Panc1 (cell line): ENCODE measurements at regions not wholly inside any gene's neighbourhood (a gene's known extent, or its start where the extent isn't known, plus 50 kb on each side); places are given as distances from the start of the nearest gene placed in this dataset.

Experiments used
- ATAC-seq: fragments of 200-7000 bp; cut with Tn5 transposase; 2 replicates; pipeline ENCODE4 v1.9.1; 2020; ENCODE audit warnings: mild to moderate bottlenecking, moderate library complexity
- BruUV-seq: library from RNA; stranded (reverse); fragments of 400-500 nt; replicated peaks from 2 replicates; lab custom pipeline; 2021; lab: Mats Ljungman, UMichigan
- CTCF ChIA-PET: fragments of 300-600 bp; sonication (Branson Sonifier 250); formaldehyde crosslinking; loops from one replicate; lab custom pipeline; 2022; ENCODE audit warnings: antibody characterized with exemption; lab: Charles Lee
- POLR2A ChIA-PET: fragments of 300-600 bp; sonication (Branson Sonifier 250); formaldehyde crosslinking; loops from one replicate; lab custom pipeline; 2022; ENCODE audit warnings: antibody characterized with exemption; lab: Charles Lee
- DNase-seq: peaks from one replicate; pipeline ENCODE4 v3.0.0-alpha.2; 2010; ENCODE audit warnings: low read depth, low spot score
- H3K27ac ChIP-seq: 2 replicates; pipeline ENCODE4 v1.5.1; 2011; ENCODE audit warnings: mild to moderate bottlenecking, low read length, inconsistent platforms
- H3K27me3 ChIP-seq: fragments of 200-500 bp; sonication (Bioruptor generic); 2 replicates; pipeline ENCODE4 v1.6.0; 2014; ENCODE audit warnings: low read length, inconsistent platforms; ENCODE audit not compliant: control insufficient read depth, insufficient read depth
- H3K36me3 ChIP-seq: fragments of 200-500 bp; sonication (Bioruptor generic); 2 replicates; pipeline ENCODE4 v1.5.1; 2014; ENCODE audit warnings: inconsistent platforms, mild to moderate bottlenecking, low read length, moderate library complexity; ENCODE audit not compliant: control insufficient read depth, insufficient read depth
- H3K4me1 ChIP-seq: 2 replicates; pipeline ENCODE4 v1.5.1; 2011; ENCODE audit warnings: inconsistent platforms, mild to moderate bottlenecking, low read length, moderate library complexity; ENCODE audit not compliant: control insufficient read depth, insufficient read depth
- H3K4me3 ChIP-seq, 2 experiments: 2 replicates each; pipeline ENCODE4 v1.5.1; 2011 to 2012; ENCODE audit warnings: low read depth in 2 of 2, low read length in 2 of 2, mild to moderate bottlenecking in 2 of 2, inconsistent platforms in 1 of 2, moderate library complexity in 1 of 2
- H3K9me3 ChIP-seq: fragments of 200-500 bp; sonication (Bioruptor generic); 2 replicates; pipeline ENCODE4 v1.5.1; 2014; ENCODE audit warnings: low read depth, mild to moderate bottlenecking, inconsistent platforms, low read length, moderate library complexity; ENCODE audit not compliant: control insufficient read depth, insufficient read depth
- CTCF ChIP-seq: fragments of 450-650 bp; IDR thresholded peaks from 2 replicates; pipeline ENCODE4 v1.5.1; 2017; ENCODE audit warnings: mild to moderate bottlenecking
- POLR2AphosphoS5 ChIP-seq: IDR thresholded peaks from 2 replicates; pipeline ENCODE4 v1.6.1; 2012; ENCODE audit warnings: mild to moderate bottlenecking, low read depth, low read length, moderate library complexity
- REST ChIP-seq, 2 experiments: IDR thresholded peaks; 2 replicates each; pipeline ENCODE4 v1.6.1; 2011 to 2012; ENCODE audit warnings: low read depth in 2 of 2, control low read depth in 1 of 2, low read length in 1 of 2, mild to moderate bottlenecking in 1 of 2, moderate library complexity in 1 of 2; ENCODE audit not compliant: insufficient read depth in 1 of 2
- SIN3A ChIP-seq: IDR thresholded peaks from 2 replicates; pipeline ENCODE4 v1.6.1; 2012; ENCODE audit warnings: low read depth, mild to moderate bottlenecking, low read length, moderate library complexity, borderline replicate concordance; ENCODE audit not compliant: insufficient read depth
- TCF7L2 ChIP-seq: IDR thresholded peaks from 2 replicates; pipeline ENCODE4 v1.6.1; 2011; ENCODE audit warnings: mild to moderate bottlenecking, low read depth, low read length, inconsistent platforms
- in situ Hi-C: cut with HindIII; loops from 2 replicates; pipeline ENCODE4 v1.10.0; 2016; ENCODE audit warnings: low sequenced_read_pairs, low pct_unique_long_range_greater_than_20kb
- intact Hi-C: fragments of 100-400 bp; cut with micrococcal nuclease; formaldehyde crosslinking; loops from one replicate; pipeline ENCODE4 v1.10.0; 2022; ENCODE audit not compliant: unreplicated experiment

- in situ Hi-C loops (no loop called here), intact Hi-C loops (loop anchor here (1.0 kb wide), 1 partner anchor 16 kb away; no protein-coding TSS in a partner anchor)
- H3K4me3 ChIP-seq, result no peak overlapping the region
- no peaks in the 10 kb centered on the region for H3K27me3 ChIP-seq
- CTCF ChIA-PET, result no interaction called here
- H3K36me3 ChIP-seq, result no peaks in the 10 kb centered on the region
- H3K9me3 ChIP-seq, result no peaks in the 10 kb centered on the region
- H3K4me1 ChIP-seq, result no peaks in the 10 kb centered on the region
- no peak for DNase-seq
- no TSS peak for BruUV-seq
- no peak for ATAC-seq
- no peak overlapping the region for H3K27ac ChIP-seq
- TF ChIP-seq CTCF, result no peak
- no peak for TF ChIP-seq SIN3A
- no peak for TF ChIP-seq TCF7L2
- no peak for TF ChIP-seq REST (IDR thresholded peaks at IDR 0.05; ENCODE audit: insufficient read depth in 1 of 2, low read depth in 2 of 2, low read length in 1 of 2)
- TF ChIP-seq POLR2AphosphoS5, result no peak
- POLR2A ChIA-PET, result no interaction called here
These were observed 170.6 kb upstream of the HAND2 start for GRCh38 chr4:173700650-173701049.

GRCh38 chr4:173699841-173700475 is 169.9 kb upstream of the HAND2 start:
- intact Hi-C loops, result loop anchor here (1.0 kb wide), 1 partner anchor 16 kb away; no protein-coding TSS in a partner anchor

More at GRCh38 chr4:173699841-173700475, 169.9 kb upstream of the HAND2 start:
- Histone ChIP-seq H3K27me3 (no peaks in the 10 kb centered on the region), H3K4me3 (no peak overlapping the region), H3K27ac (no peak overlapping the region), H3K36me3 (no peaks in the 10 kb centered on the region), H3K9me3 (no peaks in the 10 kb centered on the region), H3K4me1 (no peaks in the 10 kb centered on the region)
- ChIA-PET POLR2A (no interaction called here), CTCF (no interaction called here)
- no peak for DNase-seq
- no peak for ATAC-seq
- in situ Hi-C loops, result no loop called here
- TF ChIP-seq POLR2AphosphoS5 (no peak), SIN3A (no peak), CTCF (no peak), TCF7L2 (no peak), REST (IDR thresholded peaks at IDR 0.05; ENCODE audit: insufficient read depth in 1 of 2, low read depth in 2 of 2, low read length in 1 of 2) (no peak)
- no TSS peak for BruUV-seq
